ENCODE measurements at regions not wholly inside any gene's neighbourhood (a gene's known extent, or its start where the extent isn't known, plus 50 kb on each side); places are given as distances from the start of the nearest gene placed in this dataset.

- no peak for DNase-seq (ENCODE audit: low spot score)
- in situ Hi-C loops (cut with MboI; ENCODE audit: low pct_unique_long_range_greater_than_20kb, low sequenced_read_pairs, unreplicated experiment): no loop called here
- no peak for TF ChIP-seq CTCF (IDR thresholded peaks at IDR 0.05; ENCODE audit: extremely low read depth, insufficient read depth, missing control alignments)
Measured at GRCh38 chr1:238186887-238187574, 296.3 kb upstream of the ZP4 start.

DNA sequence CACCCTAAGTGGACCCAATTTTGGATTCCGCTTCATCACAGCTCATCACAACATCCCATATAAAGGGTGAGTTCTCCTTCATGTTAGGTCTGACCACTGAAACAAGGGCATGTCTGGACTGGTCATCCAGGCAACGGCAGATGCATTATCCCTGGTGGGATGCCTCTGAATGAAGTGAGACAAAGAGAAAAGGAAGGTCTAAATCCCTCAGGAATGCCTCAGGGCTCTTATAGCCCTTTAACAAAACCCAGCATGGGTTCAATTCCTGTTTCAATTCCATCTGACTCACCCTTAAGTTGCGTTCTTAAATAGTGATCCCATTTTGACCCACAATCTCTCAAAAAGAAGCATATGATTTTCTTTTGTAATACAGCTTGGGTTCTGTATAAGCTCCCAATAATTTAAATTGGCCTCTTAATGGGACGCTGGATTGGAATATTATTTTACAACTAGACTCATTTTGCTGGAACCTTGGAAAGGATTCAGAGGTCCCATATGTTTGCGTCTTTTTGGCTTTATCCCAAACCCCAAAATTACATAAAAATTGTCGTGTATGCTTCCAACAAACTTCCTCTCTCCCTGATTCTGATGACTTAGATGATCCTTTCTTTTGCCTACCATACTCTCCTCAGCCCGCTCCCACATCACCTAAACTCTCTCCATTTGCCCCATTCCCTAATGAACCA, 287.4 kb upstream of the ZP4 start:
- in situ Hi-C loops (cut with MboI; ENCODE audit: low pct_unique_long_range_greater_than_20kb, low sequenced_read_pairs, unreplicated experiment): no loop called here
- DNase-seq (ENCODE audit: low spot score): no peak

DNA sequence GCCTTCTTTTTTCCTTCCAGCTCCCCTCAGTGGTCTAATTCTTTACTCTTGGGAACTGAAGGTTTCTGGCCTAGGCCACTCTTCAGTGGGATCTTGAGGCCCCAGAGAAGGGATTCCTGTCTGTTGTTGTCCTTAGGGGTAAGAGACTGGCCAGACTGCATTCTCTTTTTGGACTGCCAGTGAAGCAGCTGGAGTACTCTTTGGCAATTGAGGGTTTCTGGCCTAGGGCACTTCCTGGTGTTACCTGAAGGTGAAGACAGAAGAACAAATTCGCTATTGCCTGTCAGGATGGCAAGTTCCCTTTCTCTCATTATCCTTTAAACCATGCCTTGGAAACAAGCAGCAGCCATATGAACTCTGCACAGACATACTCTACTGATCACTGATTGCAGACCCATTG, 286.6 kb upstream of the ZP4 start:
- in situ Hi-C loops (cut with MboI; ENCODE audit: low pct_unique_long_range_greater_than_20kb, low sequenced_read_pairs, unreplicated experiment): no loop called here
- no peak for DNase-seq (ENCODE audit: low spot score)
- no peak for TF ChIP-seq CTCF (IDR thresholded peaks at IDR 0.05; ENCODE audit: extremely low read depth, insufficient read depth, missing control alignments)

More for the DNA sequence above, 287.4 kb upstream of the ZP4 start:
- no peak for TF ChIP-seq CTCF (IDR thresholded peaks at IDR 0.05; ENCODE audit: extremely low read depth, insufficient read depth, missing control alignments)

GRCh38 chr1:238176441-238176840, 285.7 kb upstream of the ZP4 start:
- in situ Hi-C loops (cut with MboI; ENCODE audit: low pct_unique_long_range_greater_than_20kb, low sequenced_read_pairs, unreplicated experiment): no loop called here
- DNase-seq (ENCODE audit: low spot score): no peak
- TF ChIP-seq CTCF (IDR thresholded peaks at IDR 0.05; ENCODE audit: extremely low read depth, insufficient read depth, missing control alignments): no peak

GRCh38 chr1:238171985-238172384, 281.3 kb upstream of the ZP4 start:
- TF ChIP-seq CTCF (IDR thresholded peaks at IDR 0.05; ENCODE audit: extremely low read depth, insufficient read depth, missing control alignments): no peak
- DNase-seq (ENCODE audit: low spot score): no peak
- in situ Hi-C loops (cut with MboI; ENCODE audit: low pct_unique_long_range_greater_than_20kb, low sequenced_read_pairs, unreplicated experiment): no loop called here

- DNase-seq (ENCODE audit: low spot score): no peak
- TF ChIP-seq CTCF (IDR thresholded peaks at IDR 0.05; ENCODE audit: extremely low read depth, insufficient read depth, missing control alignments): no peak
Measured at GRCh38 chr1:238161955-238162354, 271.2 kb upstream of the ZP4 start.

More at GRCh38 chr1:238161955-238162354, 271.2 kb upstream of the ZP4 start:
- in situ Hi-C loops (cut with MboI; ENCODE audit: low pct_unique_long_range_greater_than_20kb, low sequenced_read_pairs, unreplicated experiment): no loop called here
